Smooth muscle cell (in vitro differentiated cells): ENCODE measurements at regions not wholly inside any gene's neighbourhood (a gene's known extent, or its start where the extent isn't known, plus 50 kb on each side); places are given as distances from the start of the nearest gene placed in this dataset.
"Not testable (repeated sequence)": the region's sequence is repeated elsewhere in the genome, so short reads cannot be mapped to it uniquely, and the experiment has no call there.

ENCODE experiments used
- DNase-seq: peaks from one replicate; lab custom pipeline; 2025; ENCODE audit not compliant: unreplicated experiment; lab: John Stamatoyannopoulos, UW
- H2AFZ ChIP-seq: fragments of 200-600 bp; sonication (generic); 2 replicates; pipeline ENCODE4 v1.6.0; 2016; ENCODE audit warnings: antibody characterized with exemption, low read depth, mild to moderate bottlenecking
- H3F3A ChIP-seq: fragments of 200-600 bp; sonication (generic); 2 replicates; pipeline ENCODE4 v1.6.0; 2017; ENCODE audit warnings: antibody characterized with exemption, low read depth
- H3K27ac ChIP-seq: fragments of 200-600 bp; sonication (generic); 2 replicates; pipeline ENCODE4 v1.5.1; 2016; ENCODE audit warnings: low read depth, mild to moderate bottlenecking
- H3K27me3 ChIP-seq: fragments of 200-600 bp; sonication (generic); 2 replicates; pipeline ENCODE4 v1.6.1; 2016; ENCODE audit warnings: low read depth, mild to moderate bottlenecking
- H3K36me3 ChIP-seq: fragments of 200-600 bp; sonication (generic); 2 replicates; pipeline ENCODE4 v1.5.1; 2016; ENCODE audit warnings: low read depth
- H3K4me1 ChIP-seq: fragments of 200-600 bp; sonication (generic); 2 replicates; pipeline ENCODE4 v1.5.1; 2016; ENCODE audit warnings: low read depth
- H3K4me2 ChIP-seq: fragments of 200-600 bp; sonication (generic); 2 replicates; pipeline ENCODE4 v1.6.0; 2016; ENCODE audit warnings: mild to moderate bottlenecking
- H3K4me3 ChIP-seq: fragments of 200-600 bp; sonication (generic); 2 replicates; pipeline ENCODE4 v1.5.1; 2016; ENCODE audit warnings: mild to moderate bottlenecking
- H3K79me2 ChIP-seq: fragments of 200-600 bp; sonication (generic); 2 replicates; pipeline ENCODE4 v1.6.0; 2016; ENCODE audit warnings: low read depth, mild to moderate bottlenecking
- H3K9ac ChIP-seq: fragments of 200-600 bp; sonication (generic); 2 replicates; pipeline ENCODE4 v1.6.0; 2016; ENCODE audit warnings: low read depth
- H3K9me3 ChIP-seq: fragments of 200-600 bp; sonication (generic); replicated peaks from 2 replicates; pipeline ENCODE4 v1.5.1; 2016; ENCODE audit warnings: low read depth
- H4K20me1 ChIP-seq: fragments of 200-600 bp; sonication (generic); 2 replicates; pipeline ENCODE4 v1.6.0; 2016; ENCODE audit warnings: low read depth
- CTCF ChIP-seq: fragments of 200-600 bp; sonication (generic); IDR thresholded peaks from 2 replicates; pipeline ENCODE4 v1.5.1; 2017; ENCODE audit warnings: borderline replicate concordance, mild to moderate bottlenecking, antibody characterized with exemption; ENCODE audit not compliant: insufficient read depth, poor library complexity, severe bottlenecking
- WGBS: methylation state at CpG from one replicate; pipeline ENCODE4 v1.1.7; 2016; ENCODE audit warnings: low lambda C conversion rate; 5-methylcytosine and 5-hydroxymethylcytosine counted together

- Histone ChIP-seq H3K27me3 (peaks cover 4% of the 10 kb centered on the region), H3K4me2 (no peak overlapping the region), H4K20me1 (no peaks in the 10 kb centered on the region), H3K79me2 (no peaks in the 10 kb centered on the region), H3K9ac (no peak overlapping the region), H3F3A (no peaks in the 10 kb centered on the region), H3K9me3 (no peaks in the 10 kb centered on the region), H3K27ac (no peak overlapping the region), H3K4me1 (no peaks in the 10 kb centered on the region), H3K4me3 (no peak overlapping the region), H2AFZ (no peak overlapping the region), H3K36me3 (no peaks in the 10 kb centered on the region)
- TF ChIP-seq CTCF: no peak
- WGBS: 100% methylated on average over 1 of the region's 1 CpG
- DNase-seq: no peak
Measured at GRCh38 chr7:39855325-39855674, 94.8 kb upstream of the CDK13 start.

GRCh38 chr7:39863675-39864322 lies 86.3 kb upstream of the CDK13 start:
- H3F3A ChIP-seq, H2AFZ ChIP-seq, H3K9ac ChIP-seq, H4K20me1 ChIP-seq, DNase-seq, H3K4me1 ChIP-seq, H3K27me3 ChIP-seq, H3K36me3 ChIP-seq, H3K27ac ChIP-seq, H3K4me2 ChIP-seq, H3K79me2 ChIP-seq, H3K9me3 ChIP-seq, H3K4me3 ChIP-seq: not testable (repeated sequence)
- 97% methylated on average over 3 of the region's 3 CpGs for WGBS
- peak; percentile 23 for TF ChIP-seq CTCF

GRCh38 chr7:39869888-39870522 lies 80.1 kb upstream of the CDK13 start:
- H3F3A ChIP-seq, H3K4me2 ChIP-seq, H4K20me1 ChIP-seq, H2AFZ ChIP-seq, H3K9ac ChIP-seq, H3K27me3 ChIP-seq, H3K36me3 ChIP-seq, H3K79me2 ChIP-seq, H3K4me1 ChIP-seq, H3K27ac ChIP-seq, DNase-seq, H3K9me3 ChIP-seq, H3K4me3 ChIP-seq: not testable (repeated sequence)
- 63% methylated on average over 5 of the region's 5 CpGs for WGBS

- WGBS: 93% methylated on average over 4 of the region's 4 CpGs
- H3K9ac ChIP-seq, H3K79me2 ChIP-seq, H3K4me3 ChIP-seq, H3K4me2 ChIP-seq, H3K36me3 ChIP-seq, DNase-seq, H3K27me3 ChIP-seq, H3K4me1 ChIP-seq, H3F3A ChIP-seq, H2AFZ ChIP-seq, H3K9me3 ChIP-seq, H4K20me1 ChIP-seq, H3K27ac ChIP-seq: not testable (repeated sequence)
Measured at GRCh38 chr7:39871610-39872009, 78.4 kb upstream of the CDK13 start.
